GM19328 (cell line): ENCODE measurements at regions not wholly inside any gene's neighbourhood (a gene's known extent, or its start where the extent isn't known, plus 50 kb on each side); places are given as distances from the start of the nearest gene placed in this dataset.

Source experiments
- ATAC-seq: cut with Tn5 transposase; IDR thresholded peaks from one replicate; pipeline ENCODE4 v1.9.1; 2021; ENCODE audit warnings: mild to moderate bottlenecking, moderate library complexity; ENCODE audit not compliant: unreplicated experiment

- no peak for ATAC-seq
Measured at GRCh38 chr2:7281231-7282201, 364.3 kb downstream of the RNF144A start.

GRCh38 chr2:7286120-7286519, 368.9 kb downstream of the RNF144A start:
- no peak for ATAC-seq

DNA sequence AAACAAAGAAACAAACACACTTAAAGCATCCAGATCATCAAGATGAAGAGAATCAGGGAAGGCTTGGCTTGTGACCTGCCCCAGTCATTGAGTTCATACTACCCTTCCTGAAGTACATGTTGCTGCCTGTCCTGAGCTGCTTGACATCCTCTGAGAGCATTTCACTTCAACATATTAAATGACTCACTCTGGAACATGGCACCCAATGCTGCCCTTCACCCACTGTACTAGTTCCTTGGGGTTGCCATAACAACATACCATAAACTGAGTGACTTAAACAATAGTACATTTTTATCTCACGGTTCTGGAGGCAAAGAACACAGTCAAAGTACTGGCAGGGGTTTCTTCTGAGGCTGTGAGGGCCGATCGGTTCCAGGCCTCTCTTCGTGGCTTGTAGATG, 371.3 kb downstream of the RNF144A start:
- no peak for ATAC-seq

- no peak for ATAC-seq
Measured at GRCh38 chr2:7289697-7290096, 372.5 kb downstream of the RNF144A start.

GRCh38 chr2:7292154-7292691, 375.0 kb downstream of the RNF144A start:
- no peak for ATAC-seq

GRCh38 chr2:7309582-7309981, 392.4 kb downstream of the RNF144A start:
- ATAC-seq, result no peak

GRCh38 chr2:7324706-7325105, 407.5 kb downstream of the RNF144A start:
- ATAC-seq, result no peak

DNA sequence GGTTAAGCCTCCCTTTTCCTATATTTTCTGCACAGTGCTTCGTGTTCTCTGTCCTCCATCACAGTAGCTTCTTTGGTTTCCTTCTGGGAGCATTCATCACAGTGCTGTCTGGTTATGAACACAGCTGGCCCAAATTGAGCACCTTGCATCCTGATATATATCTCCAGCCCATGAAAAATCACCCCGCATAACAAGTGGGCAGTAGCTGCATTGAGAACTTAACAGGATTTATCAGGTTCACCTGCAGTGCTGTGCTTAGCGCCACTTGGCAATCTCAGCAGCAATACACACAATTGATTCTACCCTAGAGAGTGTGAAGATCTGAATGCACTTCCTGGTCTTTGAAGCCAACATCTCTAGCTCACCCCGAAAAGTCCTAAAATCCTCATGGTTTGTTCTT, 408.0 kb downstream of the RNF144A start:
- no peak for ATAC-seq

- no peak for ATAC-seq
Measured at GRCh38 chr2:7329465-7329864, 412.3 kb downstream of the RNF144A start.

DNA sequence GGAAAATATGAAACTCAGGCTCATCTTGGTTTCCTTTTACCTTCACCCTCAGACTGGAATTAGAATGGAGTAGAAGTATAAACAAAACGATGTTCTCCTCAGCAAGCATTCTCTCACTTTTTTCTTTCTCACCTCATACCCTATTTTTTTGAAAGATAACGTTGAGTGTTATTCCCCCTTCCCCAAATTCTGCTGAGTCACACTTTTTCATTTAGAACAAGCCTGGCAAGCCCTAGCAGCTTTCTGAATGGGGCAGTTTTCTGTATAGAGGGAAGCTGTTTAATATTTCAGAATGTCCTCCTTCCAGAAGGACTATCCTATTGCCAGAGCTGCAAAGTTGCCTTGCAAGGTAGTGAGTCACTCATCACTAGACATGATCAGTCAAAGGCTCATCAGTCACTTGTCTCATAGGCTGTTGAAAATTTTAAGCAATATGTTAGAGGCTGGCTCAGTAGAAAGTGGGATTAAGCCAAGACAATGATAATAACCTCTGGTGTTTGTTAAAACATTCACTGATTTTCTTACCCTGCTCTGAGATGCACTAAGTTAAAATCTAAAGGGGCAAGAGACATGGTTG, 416.1 kb downstream of the RNF144A start:
- ATAC-seq, result no peak

GRCh38 chr2:7333960-7334493, 416.8 kb downstream of the RNF144A start:
- no peak for ATAC-seq

- ATAC-seq, result no peak
Measured at GRCh38 chr2:7338961-7339360, 421.7 kb downstream of the RNF144A start.

- ATAC-seq, result no peak
Measured at GRCh38 chr2:7346336-7346735, 429.1 kb downstream of the RNF144A start.

DNA sequence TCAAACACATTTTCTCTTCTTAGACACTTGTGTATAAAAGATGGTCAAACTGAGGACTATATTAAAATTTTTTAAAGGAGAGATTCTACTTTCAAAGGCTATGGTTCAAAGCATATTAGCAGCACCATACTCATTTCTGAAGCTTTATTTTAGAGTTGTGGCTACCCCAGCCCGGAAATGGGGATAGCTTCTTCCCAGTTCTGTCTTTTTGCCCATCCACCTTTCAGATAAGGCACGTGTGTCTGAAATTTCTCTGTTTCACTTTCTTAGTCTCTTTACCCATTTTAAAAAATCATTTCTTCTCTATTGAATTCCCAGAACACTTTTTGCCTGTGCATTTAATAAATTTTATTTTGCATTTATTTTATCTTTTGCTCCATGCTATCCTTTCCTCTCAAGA, 431.5 kb downstream of the RNF144A start:
- no peak for ATAC-seq

GRCh38 chr2:7352191-7352590, 435.0 kb downstream of the RNF144A start:
- no peak for ATAC-seq

GRCh38 chr2:7353571-7353970, 436.4 kb downstream of the RNF144A start:
- ATAC-seq, result no peak

GRCh38 chr2:7355781-7356180, 438.6 kb downstream of the RNF144A start:
- ATAC-seq, result no peak

GRCh38 chr2:7356909-7357584, 439.8 kb downstream of the RNF144A start:
- no peak for ATAC-seq

GRCh38 chr2:7357993-7358392, 440.8 kb downstream of the RNF144A start:
- no peak for ATAC-seq

GRCh38 chr2:7358865-7359447, 441.7 kb downstream of the RNF144A start:
- no peak for ATAC-seq

DNA sequence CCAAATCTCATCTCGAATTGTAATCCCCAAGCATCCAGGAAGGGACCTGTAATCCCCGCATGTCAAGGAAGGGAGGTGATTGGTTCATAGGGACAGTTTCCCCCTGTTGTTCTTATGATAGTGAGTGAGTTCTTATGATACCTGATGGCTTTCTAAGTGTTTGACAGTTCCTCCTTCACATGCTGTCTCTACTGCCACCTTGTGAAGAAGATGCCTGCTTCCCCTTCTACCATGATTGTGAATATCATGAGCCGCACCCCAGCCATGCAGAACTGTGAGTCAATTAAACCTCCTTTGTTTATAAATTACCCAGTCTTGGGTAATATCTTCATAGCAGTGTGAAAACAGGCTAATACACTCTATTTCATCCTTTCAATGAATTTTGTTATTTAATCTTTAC, 446.7 kb downstream of the RNF144A start:
- no peak for ATAC-seq
